Astrocyte (in vitro differentiated cells and primary cell): ENCODE measurements at regions not wholly inside any gene's neighbourhood (a gene's known extent, or its start where the extent isn't known, plus 50 kb on each side); places are given as distances from the start of the nearest gene placed in this dataset.

ENCODE experiments used
- DNase-seq: peaks from one replicate; pipeline ENCODE4 v3.0.0-alpha.2; 2010; ENCODE audit warnings: low read depth
- FAIRE-seq: peaks from 2 replicates; lab custom pipeline; 2011; peaks lifted over from hg19 to GRCh38; lab: Jason Lieb, UNC
- H2AFZ ChIP-seq: 2 replicates; pipeline ENCODE4 v1.6.0; 2012; ENCODE audit warnings: low read depth, low read length, inconsistent platforms
- H3K27ac ChIP-seq: 2 replicates; pipeline ENCODE4 v1.5.1; 2011; ENCODE audit warnings: low read depth, low read length, inconsistent platforms
- H3K27me3 ChIP-seq: 2 replicates; pipeline ENCODE4 v1.6.0; 2011; ENCODE audit warnings: low read length, inconsistent platforms; ENCODE audit not compliant: insufficient read depth
- H3K36me3 ChIP-seq: 2 replicates; pipeline ENCODE4 v1.5.1; 2011; ENCODE audit warnings: low read length, inconsistent platforms; ENCODE audit not compliant: insufficient read depth
- H3K4me1 ChIP-seq: 2 replicates; pipeline ENCODE4 v1.5.1; 2011; ENCODE audit warnings: low read length, inconsistent platforms; ENCODE audit not compliant: insufficient read depth
- H3K4me2 ChIP-seq: 2 replicates; pipeline ENCODE4 v1.6.0; 2012; ENCODE audit warnings: low read length, inconsistent platforms
- H3K4me3 ChIP-seq: 2 replicates; pipeline ENCODE4 v1.5.1; 2011; ENCODE audit warnings: low read depth, mild to moderate bottlenecking, low read length, inconsistent platforms; ENCODE audit not compliant: insufficient read depth
- H3K79me2 ChIP-seq: 2 replicates; pipeline ENCODE4 v1.6.0; 2012; ENCODE audit warnings: mild to moderate bottlenecking, low read length, inconsistent platforms; ENCODE audit not compliant: insufficient read depth
- H3K9ac ChIP-seq: 2 replicates; pipeline ENCODE4 v1.6.0; 2012; ENCODE audit warnings: mild to moderate bottlenecking, low read length, inconsistent platforms
- H3K9me3 ChIP-seq: 2 replicates; pipeline ENCODE4 v1.5.1; 2012; ENCODE audit warnings: low read depth, mild to moderate bottlenecking, low read length, inconsistent platforms; ENCODE audit not compliant: insufficient read depth
- H4K20me1 ChIP-seq: 2 replicates; pipeline ENCODE4 v1.6.0; 2012; ENCODE audit warnings: low read length, inconsistent platforms; ENCODE audit not compliant: insufficient read depth
- H3K27ac Mint-ChIP-seq: one replicate; pipeline ENCODE4 v1.8.0; 2021; ENCODE audit warnings: mild to moderate bottlenecking, mixed read lengths; ENCODE audit not compliant: unreplicated experiment
- H3K27me3 Mint-ChIP-seq: one replicate; pipeline ENCODE4 v1.8.0; 2021; ENCODE audit warnings: low read depth, mixed read lengths; ENCODE audit not compliant: unreplicated experiment
- H3K36me3 Mint-ChIP-seq: one replicate; pipeline ENCODE4 v1.8.0; 2021; ENCODE audit warnings: low read depth, mixed read lengths; ENCODE audit not compliant: unreplicated experiment
- H3K4me1 Mint-ChIP-seq: one replicate; pipeline ENCODE4 v1.8.0; 2021; ENCODE audit warnings: low read depth, mixed read lengths; ENCODE audit not compliant: unreplicated experiment
- H3K4me3 Mint-ChIP-seq: one replicate; pipeline ENCODE4 v1.8.0; 2021; ENCODE audit warnings: mild to moderate bottlenecking, moderate library complexity, mixed read lengths; ENCODE audit not compliant: unreplicated experiment
- H3K9me3 Mint-ChIP-seq: one replicate; pipeline ENCODE4 v1.8.0; 2021; ENCODE audit warnings: mild to moderate bottlenecking, mixed read lengths; ENCODE audit not compliant: unreplicated experiment
- CTCF ChIP-seq: IDR thresholded peaks from 2 replicates; pipeline ENCODE4 v1.5.1; 2011; ENCODE audit warnings: low read depth, mild to moderate bottlenecking, inconsistent platforms, low read length, moderate library complexity; ENCODE audit not compliant: insufficient read depth
- EZH2 ChIP-seq: IDR thresholded peaks from 2 replicates; pipeline ENCODE4 v1.6.1; 2012; ENCODE audit warnings: mild to moderate bottlenecking, low read length, inconsistent platforms; ENCODE audit not compliant: insufficient read depth

- Histone ChIP-seq H3K36me3 (no peaks in the 10 kb centered on the region), H3K9ac (no peak overlapping the region), H4K20me1 (no peaks in the 10 kb centered on the region), H2AFZ (no peak overlapping the region), H3K4me3 (no peak overlapping the region), H3K4me2 (no peak overlapping the region), H3K4me1 (no peaks in the 10 kb centered on the region), H3K27me3 (no peaks in the 10 kb centered on the region), H3K27ac (no peak overlapping the region), H3K9me3 (no peaks in the 10 kb centered on the region), H3K79me2 (no peaks in the 10 kb centered on the region)
- no peaks in the 10 kb centered on the region for H3K36me3 Mint-ChIP-seq
- FAIRE-seq (no peak), DNase-seq (no peak)
- H3K4me3 Mint-ChIP-seq = no peak overlapping the region
- no peaks in the 10 kb centered on the region for H3K4me1 Mint-ChIP-seq
- peaks cover 9% of the 10 kb centered on the region for H3K9me3 Mint-ChIP-seq
- TF ChIP-seq EZH2 (no peak), CTCF (no peak)
- no peaks in the 10 kb centered on the region for H3K27me3 Mint-ChIP-seq
- H3K27ac Mint-ChIP-seq = no peak overlapping the region
Measured at GRCh38 chr3:140748-141330, 55.7 kb upstream of the CHL1 start.
